ENCODE measurements at regions not wholly inside any gene's neighbourhood (a gene's known extent, or its start where the extent isn't known, plus 50 kb on each side); places are given as distances from the start of the nearest gene placed in this dataset.

DNA sequence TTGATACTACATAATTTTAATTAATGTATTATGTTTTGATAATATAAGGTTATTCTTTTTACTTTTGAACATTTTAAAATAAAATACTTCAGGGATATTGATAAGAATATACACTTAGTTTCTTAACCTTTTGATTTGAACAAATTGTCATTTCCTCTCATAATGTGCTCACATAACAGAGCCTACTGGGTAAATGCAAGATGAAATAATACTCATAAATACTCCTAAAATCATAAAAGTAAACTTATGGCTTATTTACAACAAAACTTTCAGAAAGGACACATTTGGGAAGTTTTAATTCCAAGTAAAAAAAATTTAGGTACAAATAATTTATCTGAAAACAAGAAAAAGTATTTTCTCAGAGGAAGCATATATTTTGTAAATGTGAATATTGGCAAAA is 101.6 kb upstream of the ABCB5 start:
- no peak for DNase-seq (ENCODE audit: low spot score)
- in situ Hi-C loops (cut with MboI; ENCODE audit: low pct_unique_long_range_greater_than_20kb, low sequenced_read_pairs, unreplicated experiment), result no loop called here
- TF ChIP-seq, protein P1, sequence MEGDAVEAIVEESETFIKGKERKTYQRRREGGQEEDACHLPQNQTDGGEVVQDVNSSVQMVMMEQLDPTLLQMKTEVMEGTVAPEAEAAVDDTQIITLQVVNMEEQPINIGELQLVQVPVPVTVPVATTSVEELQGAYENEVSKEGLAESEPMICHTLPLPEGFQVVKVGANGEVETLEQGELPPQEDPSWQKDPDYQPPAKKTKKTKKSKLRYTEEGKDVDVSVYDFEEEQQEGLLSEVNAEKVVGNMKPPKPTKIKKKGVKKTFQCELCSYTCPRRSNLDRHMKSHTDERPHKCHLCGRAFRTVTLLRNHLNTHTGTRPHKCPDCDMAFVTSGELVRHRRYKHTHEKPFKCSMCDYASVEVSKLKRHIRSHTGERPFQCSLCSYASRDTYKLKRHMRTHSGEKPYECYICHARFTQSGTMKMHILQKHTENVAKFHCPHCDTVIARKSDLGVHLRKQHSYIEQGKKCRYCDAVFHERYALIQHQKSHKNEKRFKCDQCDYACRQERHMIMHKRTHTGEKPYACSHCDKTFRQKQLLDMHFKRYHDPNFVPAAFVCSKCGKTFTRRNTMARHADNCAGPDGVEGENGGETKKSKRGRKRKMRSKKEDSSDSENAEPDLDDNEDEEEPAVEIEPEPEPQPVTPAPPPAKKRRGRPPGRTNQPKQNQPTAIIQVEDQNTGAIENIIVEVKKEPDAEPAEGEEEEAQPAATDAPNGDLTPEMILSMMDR (IDR thresholded peaks at IDR 0.05; ENCODE audit: extremely low read depth, insufficient read depth, missing control alignments), result no peak

DNA sequence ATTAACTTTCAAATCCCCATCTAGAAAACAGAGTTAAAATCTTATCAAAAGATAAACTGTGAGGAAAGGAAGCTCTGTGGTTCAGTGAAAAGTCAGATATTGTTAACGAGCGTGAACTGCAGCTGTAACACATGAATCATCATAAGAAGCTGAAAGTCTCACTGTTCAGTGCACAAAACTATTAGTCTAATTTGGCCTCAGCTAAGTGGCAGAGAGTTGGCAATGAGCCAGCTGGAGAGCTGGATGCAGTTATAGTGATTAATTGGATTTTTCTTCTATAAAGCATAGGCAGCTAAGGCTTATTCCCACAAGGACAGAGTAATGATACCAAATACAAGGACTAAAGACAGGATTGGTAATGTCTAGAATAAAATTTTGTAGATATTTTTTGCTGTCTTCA is 101.1 kb upstream of the ABCB5 start:
- TF ChIP-seq, protein P1 (IDR thresholded peaks at IDR 0.05; ENCODE audit: extremely low read depth, insufficient read depth, missing control alignments), result no peak
- in situ Hi-C loops (cut with MboI; ENCODE audit: low pct_unique_long_range_greater_than_20kb, low sequenced_read_pairs, unreplicated experiment), result no loop called here
- no peak for DNase-seq (ENCODE audit: low spot score)

DNA sequence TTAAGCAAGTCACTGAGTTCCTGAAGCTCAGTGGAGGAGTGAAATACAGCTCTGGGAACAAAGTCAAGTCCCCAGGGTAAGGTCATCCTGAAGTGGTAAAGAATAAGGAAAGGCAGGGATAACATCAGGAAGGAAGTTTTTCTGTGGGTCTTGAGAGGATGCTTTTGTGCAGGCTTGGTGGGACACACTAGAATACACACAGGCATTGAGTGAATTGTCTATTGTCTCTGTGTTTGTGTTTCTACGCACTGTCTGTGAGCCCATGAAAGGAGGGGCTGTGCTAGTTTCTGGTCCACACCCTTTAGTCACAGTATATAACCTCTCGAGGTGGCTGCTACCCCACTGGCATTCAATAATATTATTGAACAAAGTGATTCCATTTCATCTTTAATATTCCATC is 95.8 kb upstream of the ABCB5 start:
- in situ Hi-C loops (cut with MboI; ENCODE audit: low pct_unique_long_range_greater_than_20kb, low sequenced_read_pairs, unreplicated experiment), result no loop called here
- no peak for DNase-seq (ENCODE audit: low spot score)
- TF ChIP-seq, protein P1 (IDR thresholded peaks at IDR 0.05; ENCODE audit: extremely low read depth, insufficient read depth, missing control alignments), result no peak

DNA sequence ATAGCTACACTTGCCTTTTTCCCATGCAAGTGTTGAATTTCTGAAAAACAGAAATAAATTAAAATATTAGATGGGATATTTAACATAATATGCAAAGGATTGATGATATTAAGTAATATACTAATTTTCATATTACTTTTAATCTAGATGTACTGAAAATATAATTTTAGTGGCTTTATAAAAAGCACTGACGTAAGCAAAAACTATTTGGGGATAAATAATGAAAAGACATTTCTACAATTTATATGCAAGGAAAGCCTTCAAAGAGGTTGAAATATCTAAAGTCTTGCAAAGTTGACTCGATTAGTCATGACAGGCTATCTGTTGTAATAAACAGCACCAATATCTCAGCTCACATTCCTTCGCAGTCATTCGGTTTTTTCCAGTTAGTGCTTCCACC is 94.9 kb upstream of the ABCB5 start:
- DNase-seq (ENCODE audit: low spot score), result no peak
- in situ Hi-C loops (cut with MboI; ENCODE audit: low pct_unique_long_range_greater_than_20kb, low sequenced_read_pairs, unreplicated experiment), result no loop called here
- TF ChIP-seq, protein P1 (IDR thresholded peaks at IDR 0.05; ENCODE audit: extremely low read depth, insufficient read depth, missing control alignments), result no peak

DNA sequence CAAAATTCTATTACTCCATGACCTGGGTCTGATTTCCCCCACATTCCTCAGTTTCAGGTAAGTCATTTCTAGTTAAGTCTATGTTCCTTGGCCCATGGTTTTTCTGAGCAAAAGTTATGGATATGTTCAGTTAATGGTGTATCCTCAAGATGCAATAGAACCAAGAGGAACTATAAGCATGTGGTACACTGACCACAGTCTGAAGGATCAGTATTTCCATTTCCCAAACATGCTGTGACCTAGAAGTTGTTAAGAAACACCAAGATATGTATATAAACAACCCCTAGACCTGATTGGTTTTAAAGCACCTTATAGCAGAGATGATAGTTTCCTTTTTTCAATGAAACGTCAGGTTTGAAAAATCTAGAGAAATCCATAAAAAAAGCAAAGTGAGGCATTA is 94.2 kb upstream of the ABCB5 start:
- TF ChIP-seq, protein P1 (IDR thresholded peaks at IDR 0.05; ENCODE audit: extremely low read depth, insufficient read depth, missing control alignments), result no peak
- DNase-seq (ENCODE audit: low spot score), result no peak
- in situ Hi-C loops (cut with MboI; ENCODE audit: low pct_unique_long_range_greater_than_20kb, low sequenced_read_pairs, unreplicated experiment), result no loop called here

DNA sequence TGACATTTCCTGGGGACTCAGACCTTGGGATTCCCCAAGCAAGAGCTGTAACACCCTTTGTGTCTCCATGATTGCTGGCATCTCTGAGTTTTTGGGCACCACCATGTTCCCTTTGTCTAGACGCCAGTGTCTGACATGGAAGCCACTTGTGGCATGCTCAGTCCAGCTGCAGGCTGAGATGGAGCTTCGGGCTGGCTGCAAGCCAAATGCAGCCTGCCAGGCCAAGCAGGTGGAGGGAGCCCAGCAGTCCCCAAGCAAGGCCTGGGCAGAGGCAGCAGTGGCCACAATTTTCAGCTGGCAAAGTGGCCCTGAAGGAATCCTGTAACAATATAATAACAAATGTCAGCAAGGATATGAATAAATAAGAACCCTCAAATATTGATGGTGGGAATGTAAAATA is 86.2 kb upstream of the ABCB5 start:
- in situ Hi-C loops (cut with MboI; ENCODE audit: low pct_unique_long_range_greater_than_20kb, low sequenced_read_pairs, unreplicated experiment), result no loop called here
- no peak for DNase-seq (ENCODE audit: low spot score)
- TF ChIP-seq, protein P1 (IDR thresholded peaks at IDR 0.05; ENCODE audit: extremely low read depth, insufficient read depth, missing control alignments), result no peak

DNA sequence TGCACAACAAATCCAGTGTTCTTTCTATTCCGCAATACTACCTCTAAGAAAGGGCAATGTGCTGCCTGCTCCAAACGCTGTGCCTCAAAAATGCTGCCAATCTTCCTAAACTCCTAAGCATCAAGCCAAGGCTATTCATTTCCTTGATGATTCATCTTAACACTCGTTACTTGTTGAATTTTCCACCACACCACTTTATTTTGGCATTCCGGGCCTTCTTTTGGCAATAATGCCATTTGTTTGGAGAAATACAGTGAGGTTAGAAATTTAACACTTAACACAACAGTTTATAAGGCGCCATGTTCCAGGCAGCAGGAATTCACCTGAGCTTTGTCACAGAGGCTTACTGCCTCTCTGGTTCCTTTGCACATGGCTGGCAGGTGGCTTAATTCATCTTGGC is 82.6 kb upstream of the ABCB5 start:
- no peak for DNase-seq (ENCODE audit: low spot score)
- TF ChIP-seq, protein P1 (IDR thresholded peaks at IDR 0.05; ENCODE audit: extremely low read depth, insufficient read depth, missing control alignments), result no peak
- in situ Hi-C loops (cut with MboI; ENCODE audit: low pct_unique_long_range_greater_than_20kb, low sequenced_read_pairs, unreplicated experiment), result no loop called here
